Panc1 (cell line): ENCODE measurements at regions not wholly inside any gene's neighbourhood (a gene's known extent, or its start where the extent isn't known, plus 50 kb on each side); places are given as distances from the start of the nearest gene placed in this dataset.

ENCODE experiments used
- ATAC-seq: fragments of 200-7000 bp; cut with Tn5 transposase; 2 replicates; pipeline ENCODE4 v1.9.1; 2020; ENCODE audit warnings: mild to moderate bottlenecking, moderate library complexity
- BruUV-seq: library from RNA; stranded (reverse); fragments of 400-500 nt; replicated peaks from 2 replicates; lab custom pipeline; 2021; lab: Mats Ljungman, UMichigan
- CTCF ChIA-PET: fragments of 300-600 bp; sonication (Branson Sonifier 250); formaldehyde crosslinking; loops from one replicate; lab custom pipeline; 2022; ENCODE audit warnings: antibody characterized with exemption; lab: Charles Lee
- POLR2A ChIA-PET: fragments of 300-600 bp; sonication (Branson Sonifier 250); formaldehyde crosslinking; loops from one replicate; lab custom pipeline; 2022; ENCODE audit warnings: antibody characterized with exemption; lab: Charles Lee
- DNase-seq: peaks from one replicate; pipeline ENCODE4 v3.0.0-alpha.2; 2010; ENCODE audit warnings: low read depth, low spot score
- H3K27ac ChIP-seq: 2 replicates; pipeline ENCODE4 v1.5.1; 2011; ENCODE audit warnings: mild to moderate bottlenecking, low read length, inconsistent platforms
- H3K27me3 ChIP-seq: fragments of 200-500 bp; sonication (Bioruptor generic); 2 replicates; pipeline ENCODE4 v1.6.0; 2014; ENCODE audit warnings: low read length, inconsistent platforms; ENCODE audit not compliant: control insufficient read depth, insufficient read depth
- H3K36me3 ChIP-seq: fragments of 200-500 bp; sonication (Bioruptor generic); 2 replicates; pipeline ENCODE4 v1.5.1; 2014; ENCODE audit warnings: inconsistent platforms, mild to moderate bottlenecking, low read length, moderate library complexity; ENCODE audit not compliant: control insufficient read depth, insufficient read depth
- H3K4me1 ChIP-seq: 2 replicates; pipeline ENCODE4 v1.5.1; 2011; ENCODE audit warnings: inconsistent platforms, mild to moderate bottlenecking, low read length, moderate library complexity; ENCODE audit not compliant: control insufficient read depth, insufficient read depth
- H3K4me3 ChIP-seq, 2 experiments: 2 replicates each; pipeline ENCODE4 v1.5.1; 2011 to 2012; ENCODE audit warnings: low read depth in 2 of 2, low read length in 2 of 2, mild to moderate bottlenecking in 2 of 2, inconsistent platforms in 1 of 2, moderate library complexity in 1 of 2
- H3K9me3 ChIP-seq: fragments of 200-500 bp; sonication (Bioruptor generic); 2 replicates; pipeline ENCODE4 v1.5.1; 2014; ENCODE audit warnings: low read depth, mild to moderate bottlenecking, inconsistent platforms, low read length, moderate library complexity; ENCODE audit not compliant: control insufficient read depth, insufficient read depth
- POLR2AphosphoS5 ChIP-seq: IDR thresholded peaks from 2 replicates; pipeline ENCODE4 v1.6.1; 2012; ENCODE audit warnings: mild to moderate bottlenecking, low read depth, low read length, moderate library complexity
- SIN3A ChIP-seq: IDR thresholded peaks from 2 replicates; pipeline ENCODE4 v1.6.1; 2012; ENCODE audit warnings: low read depth, mild to moderate bottlenecking, low read length, moderate library complexity, borderline replicate concordance; ENCODE audit not compliant: insufficient read depth
- TCF7L2 ChIP-seq: IDR thresholded peaks from 2 replicates; pipeline ENCODE4 v1.6.1; 2011; ENCODE audit warnings: mild to moderate bottlenecking, low read depth, low read length, inconsistent platforms
- in situ Hi-C: cut with HindIII; loops from 2 replicates; pipeline ENCODE4 v1.10.0; 2016; ENCODE audit warnings: low sequenced_read_pairs, low pct_unique_long_range_greater_than_20kb
- intact Hi-C: fragments of 100-400 bp; cut with micrococcal nuclease; formaldehyde crosslinking; loops from one replicate; pipeline ENCODE4 v1.10.0; 2022; ENCODE audit not compliant: unreplicated experiment
- TF ChIP-seq, protein P1 (sequence below), 2 experiments: IDR thresholded peaks; 2 replicates each; pipeline ENCODE4 v1.6.1; 2011 to 2012; ENCODE audit warnings: low read depth in 2 of 2, control low read depth in 1 of 2, low read length in 1 of 2, mild to moderate bottlenecking in 1 of 2, moderate library complexity in 1 of 2; ENCODE audit not compliant: insufficient read depth in 1 of 2
- TF ChIP-seq, protein P2 (sequence below): fragments of 450-650 bp; IDR thresholded peaks from 2 replicates; pipeline ENCODE4 v1.5.1; 2017; ENCODE audit warnings: mild to moderate bottlenecking

DNA sequence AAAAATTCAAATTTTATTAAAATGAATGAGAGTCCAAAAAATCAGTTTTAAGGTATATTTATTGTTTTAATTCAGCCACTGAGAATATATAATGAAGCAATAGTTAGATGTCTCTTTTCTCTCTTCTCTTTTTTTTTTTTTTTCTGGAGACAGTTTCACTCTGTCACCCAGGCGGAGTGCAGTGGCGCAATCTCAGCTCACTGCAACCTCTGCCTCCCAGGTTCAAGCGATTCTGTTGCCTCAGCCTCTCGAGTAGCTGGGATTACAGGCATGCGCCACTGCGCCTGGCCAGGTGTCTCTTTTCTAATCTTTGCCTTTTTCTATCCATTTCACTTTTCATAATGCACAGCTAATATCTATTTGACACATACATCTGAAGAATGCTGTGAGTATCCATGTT lies 307.1 kb upstream of the RGS6 start:
- ATAC-seq: no peak
- Histone ChIP-seq H3K4me1 (no peaks in the 10 kb centered on the region), H3K27me3 (no peaks in the 10 kb centered on the region), H3K27ac (no peak overlapping the region), H3K36me3 (peaks cover 3% of the 10 kb centered on the region), H3K9me3 (no peaks in the 10 kb centered on the region), H3K4me3 (no peak overlapping the region)
- TF ChIP-seq SIN3A: no peak
- TF ChIP-seq, protein P1, sequence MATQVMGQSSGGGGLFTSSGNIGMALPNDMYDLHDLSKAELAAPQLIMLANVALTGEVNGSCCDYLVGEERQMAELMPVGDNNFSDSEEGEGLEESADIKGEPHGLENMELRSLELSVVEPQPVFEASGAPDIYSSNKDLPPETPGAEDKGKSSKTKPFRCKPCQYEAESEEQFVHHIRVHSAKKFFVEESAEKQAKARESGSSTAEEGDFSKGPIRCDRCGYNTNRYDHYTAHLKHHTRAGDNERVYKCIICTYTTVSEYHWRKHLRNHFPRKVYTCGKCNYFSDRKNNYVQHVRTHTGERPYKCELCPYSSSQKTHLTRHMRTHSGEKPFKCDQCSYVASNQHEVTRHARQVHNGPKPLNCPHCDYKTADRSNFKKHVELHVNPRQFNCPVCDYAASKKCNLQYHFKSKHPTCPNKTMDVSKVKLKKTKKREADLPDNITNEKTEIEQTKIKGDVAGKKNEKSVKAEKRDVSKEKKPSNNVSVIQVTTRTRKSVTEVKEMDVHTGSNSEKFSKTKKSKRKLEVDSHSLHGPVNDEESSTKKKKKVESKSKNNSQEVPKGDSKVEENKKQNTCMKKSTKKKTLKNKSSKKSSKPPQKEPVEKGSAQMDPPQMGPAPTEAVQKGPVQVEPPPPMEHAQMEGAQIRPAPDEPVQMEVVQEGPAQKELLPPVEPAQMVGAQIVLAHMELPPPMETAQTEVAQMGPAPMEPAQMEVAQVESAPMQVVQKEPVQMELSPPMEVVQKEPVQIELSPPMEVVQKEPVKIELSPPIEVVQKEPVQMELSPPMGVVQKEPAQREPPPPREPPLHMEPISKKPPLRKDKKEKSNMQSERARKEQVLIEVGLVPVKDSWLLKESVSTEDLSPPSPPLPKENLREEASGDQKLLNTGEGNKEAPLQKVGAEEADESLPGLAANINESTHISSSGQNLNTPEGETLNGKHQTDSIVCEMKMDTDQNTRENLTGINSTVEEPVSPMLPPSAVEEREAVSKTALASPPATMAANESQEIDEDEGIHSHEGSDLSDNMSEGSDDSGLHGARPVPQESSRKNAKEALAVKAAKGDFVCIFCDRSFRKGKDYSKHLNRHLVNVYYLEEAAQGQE (IDR thresholded peaks at IDR 0.05; ENCODE audit: insufficient read depth in 1 of 2, low read depth in 2 of 2, low read length in 1 of 2): no peak
- TF ChIP-seq, protein P2, sequence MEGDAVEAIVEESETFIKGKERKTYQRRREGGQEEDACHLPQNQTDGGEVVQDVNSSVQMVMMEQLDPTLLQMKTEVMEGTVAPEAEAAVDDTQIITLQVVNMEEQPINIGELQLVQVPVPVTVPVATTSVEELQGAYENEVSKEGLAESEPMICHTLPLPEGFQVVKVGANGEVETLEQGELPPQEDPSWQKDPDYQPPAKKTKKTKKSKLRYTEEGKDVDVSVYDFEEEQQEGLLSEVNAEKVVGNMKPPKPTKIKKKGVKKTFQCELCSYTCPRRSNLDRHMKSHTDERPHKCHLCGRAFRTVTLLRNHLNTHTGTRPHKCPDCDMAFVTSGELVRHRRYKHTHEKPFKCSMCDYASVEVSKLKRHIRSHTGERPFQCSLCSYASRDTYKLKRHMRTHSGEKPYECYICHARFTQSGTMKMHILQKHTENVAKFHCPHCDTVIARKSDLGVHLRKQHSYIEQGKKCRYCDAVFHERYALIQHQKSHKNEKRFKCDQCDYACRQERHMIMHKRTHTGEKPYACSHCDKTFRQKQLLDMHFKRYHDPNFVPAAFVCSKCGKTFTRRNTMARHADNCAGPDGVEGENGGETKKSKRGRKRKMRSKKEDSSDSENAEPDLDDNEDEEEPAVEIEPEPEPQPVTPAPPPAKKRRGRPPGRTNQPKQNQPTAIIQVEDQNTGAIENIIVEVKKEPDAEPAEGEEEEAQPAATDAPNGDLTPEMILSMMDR: no peak
- no peak for TF ChIP-seq POLR2AphosphoS5
- no peak for TF ChIP-seq TCF7L2
- CTCF ChIA-PET: no interaction called here
- in situ Hi-C loops (no loop called here), intact Hi-C loops (no loop called here)
- POLR2A ChIA-PET: no interaction called here
- no peak for DNase-seq
- no TSS peak for BruUV-seq

DNA sequence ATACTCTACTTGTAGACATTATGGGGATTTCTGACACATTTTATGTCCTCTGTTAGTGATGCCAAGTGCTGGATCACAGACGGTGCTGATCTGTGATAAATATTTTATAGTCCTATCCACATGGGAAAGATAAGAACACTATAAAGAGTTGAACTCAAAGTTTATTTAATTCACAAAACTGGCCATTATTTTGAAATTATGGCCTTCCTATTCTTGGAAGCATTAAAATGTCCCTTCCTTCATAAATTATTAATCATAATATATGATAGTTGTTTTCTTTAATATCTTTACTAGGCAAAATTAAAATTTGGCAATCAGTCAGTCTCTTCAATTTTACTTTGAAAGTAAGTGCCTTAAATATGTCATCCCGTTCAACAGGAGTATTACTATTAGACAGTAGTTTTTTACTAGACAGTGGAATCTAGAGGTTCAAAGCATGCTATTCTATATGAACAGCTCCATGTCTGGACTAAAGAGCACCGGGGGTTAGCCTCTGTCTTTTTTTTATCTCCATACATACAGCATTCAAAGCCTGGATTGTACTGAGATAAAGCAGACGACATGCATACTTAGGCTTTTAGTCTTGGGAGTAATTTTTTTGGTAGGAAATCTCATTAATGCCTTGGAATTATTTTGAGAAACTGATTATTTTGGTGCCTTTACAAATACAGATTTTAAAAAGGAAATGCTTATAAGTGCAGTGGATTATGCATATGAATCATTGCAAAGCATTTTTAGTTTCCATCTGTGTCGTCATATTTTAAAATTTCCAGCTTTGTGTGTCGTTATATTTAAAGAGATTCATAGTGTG lies 306.1 kb upstream of the RGS6 start:
- H3K27ac ChIP-seq: no peak overlapping the region
- DNase-seq (no peak), ATAC-seq (no peak)
- no TSS peak for BruUV-seq
- in situ Hi-C loops: no loop called here
- no peaks in the 10 kb centered on the region for H3K27me3 ChIP-seq
- TF ChIP-seq POLR2AphosphoS5: no peak
- TF ChIP-seq, protein P1 (IDR thresholded peaks at IDR 0.05; ENCODE audit: insufficient read depth in 1 of 2, low read depth in 2 of 2, low read length in 1 of 2): no peak
- TF ChIP-seq TCF7L2: no peak
- TF ChIP-seq SIN3A: no peak
- no peaks in the 10 kb centered on the region for H3K9me3 ChIP-seq
- H3K4me3 ChIP-seq: no peak overlapping the region
- H3K4me1 ChIP-seq: no peaks in the 10 kb centered on the region
- intact Hi-C loops: no loop called here
- CTCF ChIA-PET: no interaction called here
- peaks cover 3% of the 10 kb centered on the region for H3K36me3 ChIP-seq
- POLR2A ChIA-PET: no interaction called here
